B cell (primary cell): ENCODE measurements at regions not wholly inside any gene's neighbourhood (a gene's known extent, or its start where the extent isn't known, plus 50 kb on each side); places are given as distances from the start of the nearest gene placed in this dataset.

ENCODE experiments used
- ATAC-seq: fragments of 200-7000 bp; cut with Tn5 transposase; one replicate; pipeline ENCODE4 v1.10.0; 2021; ENCODE audit warnings: low read depth, mild to moderate bottlenecking, moderate number of reproducible peaks, moderate library complexity
- CTCF ChIA-PET: fragments of 350-600 bp; sonication (Branson Sonifier 250); formaldehyde crosslinking; loops from one replicate; lab custom pipeline; 2021; ENCODE audit warnings: antibody characterized with exemption, inconsistent platforms; lab: Charles Lee
- POLR2A ChIA-PET: fragments of 350-600 bp; sonication (Branson Sonifier 250); formaldehyde crosslinking; loops from one replicate; lab custom pipeline; 2021; ENCODE audit warnings: antibody characterized with exemption; lab: Charles Lee
- DNase-seq: peaks from one replicate; pipeline ENCODE4 v3.0.0; 2013
- H2AFZ ChIP-seq: 2 replicates; pipeline ENCODE4 v1.6.1; 2012; ENCODE audit warnings: mild to moderate bottlenecking, low read depth, low read length; ENCODE audit not compliant: insufficient read depth, poor library complexity, severe bottlenecking
- H3K27ac ChIP-seq, 2 donors: 1 replicate in 1 of 2; 2 replicates in 1 of 2; pipeline ENCODE4 v1.5.1; 2012 to 2013; ENCODE audit warnings: low read length in 2 of 2, mild to moderate bottlenecking in 2 of 2, moderate library complexity in 1 of 2
- H3K27me3 ChIP-seq, 4 experiments: fragments of 200-600 bp in 1 of 4; sonication (generic) in 1 of 4; replicated peaks in 1 of 4; 1 replicate in 2 of 4; 2 replicates in 2 of 4; pipeline versions ENCODE4 v1.6.1 to v1.7.0; 2013 to 2016; ENCODE audit warnings: low read length in 3 of 4, mild to moderate bottlenecking in 2 of 4, mixed read lengths in 1 of 4, moderate library complexity in 1 of 4; ENCODE audit not compliant: insufficient read depth in 4 of 4, control insufficient read depth in 3 of 4; ENCODE audit errors: control extremely low read depth in 1 of 4
- H3K36me3 ChIP-seq, 2 experiments: replicated peaks in 1 of 2; 1 replicate in 1 of 2; 2 replicates in 1 of 2; pipeline versions ENCODE4 v1.6.1 to v1.7.1; 2013; ENCODE audit warnings: low read length in 1 of 2; ENCODE audit not compliant: insufficient read depth in 2 of 2, control insufficient read depth in 1 of 2; ENCODE audit errors: control extremely low read depth in 1 of 2, extremely low read depth in 1 of 2
- H3K4me1 ChIP-seq, 2 donors: fragments of 200-600 bp in 1 of 2; sonication (generic) in 1 of 2; 1 replicate in 1 of 2; 2 replicates in 1 of 2; pipeline versions ENCODE4 v1.5.1 to v1.6.1; 2013 to 2017; ENCODE audit warnings: low read length in 2 of 2; ENCODE audit not compliant: control insufficient read depth in 2 of 2, insufficient read depth in 2 of 2
- H3K4me2 ChIP-seq: replicated peaks from 2 replicates; pipeline ENCODE3; 2012; ENCODE audit warnings: mild to moderate bottlenecking, low read depth, low read length; ENCODE audit not compliant: poor library complexity, severe bottlenecking
- H3K4me3 ChIP-seq, 5 experiments: fragments of 200-600 bp in 1 of 5; sonication (generic) in 1 of 5; 1 replicate in 3 of 5; 2 replicates in 2 of 5; pipeline versions ENCODE4 v1.5.1 to v1.7.0; 2011 to 2016; ENCODE audit warnings: low read length in 4 of 5, mild to moderate bottlenecking in 4 of 5, low read depth in 2 of 5, control low read depth in 1 of 5, moderate library complexity in 1 of 5; ENCODE audit not compliant: insufficient read depth in 1 of 5; ENCODE audit errors: control extremely low read depth in 1 of 5, extremely low read depth in 1 of 5
- H3K79me2 ChIP-seq: fragments of 200-600 bp; sonication (generic); one replicate; pipeline ENCODE4 v1.6.0; 2016; ENCODE audit warnings: low read length; ENCODE audit not compliant: control insufficient read depth, insufficient read depth
- H3K9ac ChIP-seq: fragments of 200-600 bp; sonication (generic); 2 replicates; pipeline ENCODE4 v1.6.1; 2017; ENCODE audit warnings: mild to moderate bottlenecking, low read length, moderate library complexity
- H3K9me3 ChIP-seq, 3 donors: one replicate each; pipeline versions ENCODE4 v1.6.1 to v1.7.1; 2013; ENCODE audit warnings: low read length in 2 of 3; ENCODE audit not compliant: control insufficient read depth in 2 of 3, insufficient read depth in 1 of 3; ENCODE audit errors: control extremely low read depth in 1 of 3
- H4K20me1 ChIP-seq: 2 replicates; pipeline ENCODE4 v1.6.0; 2012; ENCODE audit warnings: mild to moderate bottlenecking, low read length; ENCODE audit not compliant: insufficient read depth, control insufficient read depth, poor library complexity, severe bottlenecking
- H3K27ac Mint-ChIP-seq: one replicate; pipeline ENCODE4 v1.8.0; 2021; ENCODE audit warnings: mixed read lengths
- H3K27me3 Mint-ChIP-seq: one replicate; pipeline ENCODE4 v1.8.0; 2021; ENCODE audit warnings: mixed read lengths
- H3K4me1 Mint-ChIP-seq: one replicate; pipeline ENCODE4 v1.8.0; 2021; ENCODE audit warnings: mixed read lengths
- H3K4me3 Mint-ChIP-seq: one replicate; pipeline ENCODE4 v1.8.0; 2021; ENCODE audit warnings: mixed read lengths
- H3K9me3 Mint-ChIP-seq: one replicate; pipeline ENCODE4 v1.8.0; 2022; ENCODE audit warnings: mixed read lengths; ENCODE audit not compliant: insufficient read depth
- EZH2 ChIP-seq: IDR thresholded peaks from 2 replicates; pipeline ENCODE4 v1.6.1; 2012; ENCODE audit warnings: borderline replicate concordance, low read depth, mild to moderate bottlenecking, moderate library complexity, low read length; ENCODE audit not compliant: insufficient read depth, poor library complexity, severe bottlenecking
- WGBS: methylation state at CpG from one replicate; pipeline ENCODE4 v1.1.5; 2013; ENCODE audit warnings: missing lambda C conversion rate; ENCODE audit not compliant: insufficient coverage; 5-methylcytosine and 5-hydroxymethylcytosine counted together
- intact Hi-C: fragments of 100-400 bp; cut with micrococcal nuclease; formaldehyde crosslinking; loops from one replicate; pipeline ENCODE4 v1.10.0; 2022
- TF ChIP-seq, protein P1 (sequence below): fragments of 200-600 bp; IDR thresholded peaks from one replicate; pipeline ENCODE4 v1.8.0; 2022; ENCODE audit warnings: antibody characterized with exemption, mild to moderate bottlenecking

DNA sequence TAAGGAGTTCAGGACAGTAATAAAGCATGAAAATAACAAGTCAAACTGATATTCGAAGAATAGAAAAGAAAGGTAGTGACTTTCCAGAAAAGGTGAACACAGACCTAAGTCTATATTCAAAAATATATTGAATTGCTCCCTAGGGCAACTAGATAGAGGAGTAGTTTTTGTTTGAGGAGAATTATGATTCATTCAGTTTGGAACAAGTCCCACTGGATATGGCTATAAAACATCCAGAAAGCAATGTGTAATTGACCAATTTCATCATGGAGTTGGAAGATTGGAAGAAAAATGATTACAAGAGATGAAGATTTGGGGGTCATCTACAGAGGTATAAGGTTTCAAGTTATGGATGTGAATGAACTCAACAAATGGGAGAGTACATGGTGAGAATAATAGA, 117.5 kb upstream of the ZNF462 start:
- Histone ChIP-seq H3K4me1 (no peaks in the 10 kb centered on the region), H3K27ac (no peak overlapping the region), H2AFZ (no peak overlapping the region), H3K9ac (no peak overlapping the region), H3K27me3 (no peaks in the 10 kb centered on the region), H3K4me2 (no peak overlapping the region), H3K79me2 (no peaks in the 10 kb centered on the region), H4K20me1 (no peaks in the 10 kb centered on the region), H3K9me3 (no peaks in the 10 kb centered on the region), H3K4me3 (no peak overlapping the region), H3K36me3 (no peaks in the 10 kb centered on the region)
- Mint-ChIP-seq H3K4me3 (no peak overlapping the region), H3K9me3 (peaks cover 3% of the 10 kb centered on the region), H3K4me1 (no peaks in the 10 kb centered on the region), H3K27ac (no peak overlapping the region), H3K27me3 (no peaks in the 10 kb centered on the region)
- intact Hi-C loops, result no loop called here
- ChIA-PET CTCF (no interaction called here), POLR2A (no interaction called here)
- ATAC-seq, result no peak
- no CpG with 5 or more reads among the region's 1 CpG for WGBS
- TF ChIP-seq, protein P1, sequence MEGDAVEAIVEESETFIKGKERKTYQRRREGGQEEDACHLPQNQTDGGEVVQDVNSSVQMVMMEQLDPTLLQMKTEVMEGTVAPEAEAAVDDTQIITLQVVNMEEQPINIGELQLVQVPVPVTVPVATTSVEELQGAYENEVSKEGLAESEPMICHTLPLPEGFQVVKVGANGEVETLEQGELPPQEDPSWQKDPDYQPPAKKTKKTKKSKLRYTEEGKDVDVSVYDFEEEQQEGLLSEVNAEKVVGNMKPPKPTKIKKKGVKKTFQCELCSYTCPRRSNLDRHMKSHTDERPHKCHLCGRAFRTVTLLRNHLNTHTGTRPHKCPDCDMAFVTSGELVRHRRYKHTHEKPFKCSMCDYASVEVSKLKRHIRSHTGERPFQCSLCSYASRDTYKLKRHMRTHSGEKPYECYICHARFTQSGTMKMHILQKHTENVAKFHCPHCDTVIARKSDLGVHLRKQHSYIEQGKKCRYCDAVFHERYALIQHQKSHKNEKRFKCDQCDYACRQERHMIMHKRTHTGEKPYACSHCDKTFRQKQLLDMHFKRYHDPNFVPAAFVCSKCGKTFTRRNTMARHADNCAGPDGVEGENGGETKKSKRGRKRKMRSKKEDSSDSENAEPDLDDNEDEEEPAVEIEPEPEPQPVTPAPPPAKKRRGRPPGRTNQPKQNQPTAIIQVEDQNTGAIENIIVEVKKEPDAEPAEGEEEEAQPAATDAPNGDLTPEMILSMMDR, result no peak
- no peak for TF ChIP-seq EZH2
- DNase-seq, result no peak

DNA sequence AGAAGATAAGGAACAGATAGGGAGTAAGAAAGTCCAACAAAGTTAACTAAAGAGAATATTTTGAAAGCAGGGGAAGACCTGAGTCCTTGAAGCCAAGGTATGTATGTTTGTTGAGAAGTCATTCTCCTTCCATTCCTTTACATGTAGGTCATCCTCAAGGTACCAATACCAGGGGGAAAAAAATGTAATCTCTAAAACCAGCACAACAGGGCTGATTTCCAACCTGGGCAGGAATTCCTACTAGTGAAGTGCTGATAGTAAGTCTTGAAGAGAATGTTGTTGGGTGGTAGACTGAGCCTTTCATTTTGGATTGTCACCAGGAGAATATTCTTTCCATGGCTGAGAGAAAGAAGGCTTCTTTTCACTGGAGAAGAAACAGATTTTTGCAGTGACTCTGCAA, 117.1 kb upstream of the ZNF462 start:
- no peak for DNase-seq
- ATAC-seq, result no peak
- intact Hi-C loops, result no loop called here
- no peak for TF ChIP-seq EZH2
- TF ChIP-seq, protein P1, result no peak
- Mint-ChIP-seq H3K4me1 (no peaks in the 10 kb centered on the region), H3K27me3 (no peaks in the 10 kb centered on the region), H3K9me3 (peaks cover 3% of the 10 kb centered on the region), H3K4me3 (no peak overlapping the region), H3K27ac (no peak overlapping the region)
- Histone ChIP-seq H3K4me3 (no peak overlapping the region), H3K27ac (no peak overlapping the region), H2AFZ (no peak overlapping the region), H3K27me3 (no peaks in the 10 kb centered on the region), H3K4me2 (no peak overlapping the region), H3K79me2 (no peaks in the 10 kb centered on the region), H3K9me3 (no peaks in the 10 kb centered on the region), H3K36me3 (no peaks in the 10 kb centered on the region), H4K20me1 (no peaks in the 10 kb centered on the region), H3K4me1 (no peaks in the 10 kb centered on the region), H3K9ac (no peak overlapping the region)
- POLR2A ChIA-PET, result no interaction called here
- CTCF ChIA-PET, result no interaction called here
